Left lobe of liver (tissue), 2 donors: ENCODE measurements at regions not wholly inside any gene's neighbourhood (a gene's known extent, or its start where the extent isn't known, plus 50 kb on each side); places are given as distances from the start of the nearest gene placed in this dataset.

Experiments used
- ATAC-seq: fragments of 200-7000 bp; cut with Tn5 transposase; one replicate; pipeline ENCODE4 v1.9.1; 2020; ENCODE audit warnings: mild to moderate bottlenecking, moderate library complexity
- DNase-seq: peaks from one replicate; pipeline ENCODE4 v3.0.0-alpha.2; 2020; ENCODE audit warnings: low spot score
- donor health status: DM: no; HTN: no; CAD: no; lungs with moderate emphysema.
- donor health status: DM: no; HTN: yes; CAD: no.

DNA sequence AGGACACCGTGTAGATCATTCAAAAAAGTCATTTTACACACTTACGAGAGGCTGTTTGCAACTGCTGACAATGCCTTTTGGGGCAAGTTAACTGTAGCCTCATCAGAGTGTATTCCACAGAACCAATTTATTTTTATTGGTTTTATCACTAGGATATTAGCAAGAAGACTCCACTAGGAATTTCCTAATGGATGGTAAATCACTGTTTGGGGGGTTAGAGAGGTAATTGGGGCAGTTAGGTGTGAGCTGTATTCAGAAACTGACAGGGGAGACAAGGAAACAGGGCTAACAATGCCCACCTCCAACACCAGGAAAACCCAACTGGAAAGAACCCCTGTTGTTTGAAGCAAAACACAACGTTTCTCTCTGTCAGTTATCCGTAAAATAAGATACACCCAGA is 383.0 kb upstream of the SHH start:
- DNase-seq (no peak), ATAC-seq (no peak)

DNA sequence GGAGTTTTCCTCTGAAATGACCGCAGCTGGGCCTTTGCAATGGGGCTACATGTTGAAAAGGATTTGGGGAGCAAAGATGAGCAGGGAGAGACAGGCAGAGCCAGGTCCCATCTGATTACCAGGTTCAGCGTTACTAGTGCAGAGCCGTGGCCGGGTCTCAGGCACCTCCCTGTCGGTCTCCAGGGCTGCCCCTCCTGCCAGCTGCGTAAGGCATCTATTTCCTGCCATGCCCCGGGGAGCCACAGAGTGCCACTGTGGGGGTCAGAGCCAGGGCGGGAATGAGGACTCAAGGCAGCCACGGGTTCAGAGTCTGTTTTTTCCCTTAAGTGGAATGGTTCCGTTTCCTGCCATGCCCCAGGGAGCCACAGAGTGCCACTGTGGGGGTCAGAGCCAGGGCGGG is 382.6 kb upstream of the SHH start:
- DNase-seq (no peak), ATAC-seq (no peak)

DNA sequence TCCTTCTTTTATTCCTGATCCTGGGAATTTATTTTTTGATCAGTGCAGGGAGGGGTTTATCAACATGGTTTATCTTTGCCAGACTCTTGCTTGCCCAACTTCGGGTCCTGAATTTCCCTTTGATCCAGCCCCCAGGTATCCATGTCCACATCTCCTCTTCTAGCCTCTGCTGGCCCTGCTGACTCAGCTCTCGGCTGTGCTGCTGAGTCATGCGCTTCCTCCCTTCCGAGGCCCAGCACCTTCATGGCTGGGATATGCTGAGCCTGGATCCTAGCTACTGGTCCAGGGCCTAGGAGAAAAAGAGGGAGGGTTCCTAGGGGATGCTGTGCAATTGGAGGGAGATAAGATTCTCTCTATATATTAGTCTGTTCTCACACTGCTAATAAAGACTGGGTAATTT is 380.7 kb upstream of the SHH start:
- DNase-seq: no peak
- no peak for ATAC-seq

DNA sequence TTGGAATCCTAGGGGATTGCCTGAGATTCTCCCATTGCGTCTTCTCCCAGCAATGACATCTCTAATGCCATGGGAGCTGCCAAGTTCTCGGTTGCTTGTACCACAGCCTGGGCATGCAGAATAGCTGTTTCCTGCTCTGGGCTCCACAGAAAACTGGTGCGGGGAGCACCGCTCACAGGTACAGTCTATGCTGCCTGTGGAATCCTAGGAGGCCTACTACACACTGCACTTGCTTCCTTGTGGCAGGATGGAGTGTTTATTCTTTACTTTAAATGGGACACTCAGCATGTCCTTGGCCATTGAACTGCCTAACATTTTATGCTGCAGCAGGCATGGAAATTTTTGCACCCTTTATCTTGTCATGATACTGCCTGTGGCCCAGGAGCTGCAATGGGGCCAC is 378.8 kb upstream of the SHH start:
- DNase-seq (no peak), ATAC-seq (no peak)

DNA sequence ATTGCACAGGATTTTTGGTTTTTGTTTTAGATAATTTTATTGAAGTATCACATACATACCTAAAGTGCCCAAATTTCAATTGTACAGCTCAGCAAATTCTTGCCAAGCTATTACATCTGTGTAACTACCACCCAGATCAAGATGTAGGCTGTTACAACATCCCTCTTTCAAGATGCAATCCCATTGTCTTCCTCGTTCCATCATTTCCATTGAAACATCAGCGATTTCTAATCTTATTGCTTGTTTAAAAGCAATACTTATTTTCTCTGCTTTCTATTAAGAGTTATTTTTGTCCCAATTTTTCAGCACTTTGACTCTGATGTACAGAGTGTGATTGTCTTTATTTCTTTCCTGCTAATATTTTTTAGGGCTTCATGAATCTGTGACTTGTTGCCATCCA is 372.8 kb upstream of the SHH start:
- ATAC-seq (no peak), DNase-seq (no peak)

DNA sequence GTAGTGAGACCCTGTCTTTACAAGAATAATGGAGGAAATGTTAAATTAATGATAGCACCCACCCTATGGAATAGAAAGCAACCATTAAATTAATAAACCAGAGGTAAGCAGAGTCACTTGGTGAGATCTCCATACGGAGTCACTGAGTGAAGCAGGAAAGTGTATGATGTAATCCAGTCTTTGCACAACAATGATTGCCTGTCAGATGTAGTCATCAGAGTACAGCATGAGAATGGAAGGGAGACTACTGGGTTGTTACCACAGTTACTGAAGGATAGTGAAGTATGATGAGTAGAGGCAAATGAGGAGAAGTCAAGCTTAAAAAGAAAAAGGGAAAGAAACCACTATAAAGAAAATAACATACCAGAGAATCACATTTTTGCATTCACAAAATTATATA is 371.9 kb upstream of the SHH start:
- ATAC-seq: no peak
- no peak for DNase-seq

DNA sequence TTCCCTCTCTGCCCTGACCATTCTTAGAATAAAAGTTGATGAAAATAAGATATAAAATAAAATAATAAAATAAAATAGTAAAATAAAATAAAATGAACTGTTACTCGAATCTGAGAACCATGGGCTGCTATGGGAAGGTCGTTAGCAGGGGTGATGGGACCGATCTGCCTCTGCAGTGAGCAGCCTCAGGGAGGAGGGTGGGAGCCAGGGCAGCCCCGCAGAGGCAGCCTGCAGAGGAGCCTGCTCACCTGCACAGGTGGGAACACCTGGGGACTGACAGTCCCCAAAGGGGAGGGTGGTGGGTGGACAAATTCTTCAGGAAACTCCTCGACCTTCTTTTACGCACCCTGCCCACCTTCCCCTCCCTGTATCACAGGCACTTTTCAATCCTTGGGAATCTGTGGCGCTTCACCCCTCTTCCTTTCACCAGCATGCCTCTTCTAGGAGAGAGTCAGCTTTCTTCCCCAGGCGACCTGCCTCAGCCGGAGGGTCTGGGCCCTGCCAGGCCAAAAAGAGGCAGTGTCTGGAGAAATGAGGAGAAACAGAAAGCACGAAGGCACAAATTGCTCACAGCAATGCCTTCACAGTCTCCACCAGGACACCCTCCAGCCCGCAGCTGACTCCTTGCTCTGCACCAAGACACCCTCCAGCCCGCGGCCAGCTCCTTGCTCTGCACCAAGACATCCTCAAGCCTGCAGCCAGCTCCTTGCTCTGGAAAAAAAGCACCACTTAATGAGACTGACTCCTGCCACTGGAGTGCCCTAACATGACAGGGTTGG is 368.4 kb upstream of the SHH start:
- ATAC-seq (no peak), DNase-seq (peak; percentile 18)

DNA sequence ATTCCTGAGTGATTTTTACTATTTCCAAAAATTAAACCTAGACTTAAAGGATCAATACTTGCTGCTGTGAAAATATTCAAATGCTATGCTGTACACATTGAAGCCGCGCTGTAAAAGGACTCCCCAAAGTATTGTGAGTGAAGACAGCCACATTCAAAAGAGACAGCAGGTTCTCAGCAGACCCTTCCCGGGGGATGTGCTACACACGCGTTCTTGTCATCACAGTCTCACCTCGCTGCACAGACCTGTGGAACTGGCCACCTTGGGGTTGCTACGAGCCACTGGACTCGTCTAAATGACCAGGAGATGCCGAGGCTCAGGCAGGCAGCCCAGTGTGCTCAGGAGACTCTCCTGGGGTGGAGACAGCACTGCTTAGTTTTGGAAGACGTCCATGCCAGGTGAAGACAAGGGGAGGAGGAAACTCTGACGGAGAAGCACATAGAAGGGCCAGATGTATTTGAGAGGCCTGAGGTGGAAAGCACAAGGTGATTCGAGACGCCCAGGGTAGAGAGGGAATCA is 367.7 kb upstream of the SHH start:
- no peak for DNase-seq
- no peak for ATAC-seq

DNA sequence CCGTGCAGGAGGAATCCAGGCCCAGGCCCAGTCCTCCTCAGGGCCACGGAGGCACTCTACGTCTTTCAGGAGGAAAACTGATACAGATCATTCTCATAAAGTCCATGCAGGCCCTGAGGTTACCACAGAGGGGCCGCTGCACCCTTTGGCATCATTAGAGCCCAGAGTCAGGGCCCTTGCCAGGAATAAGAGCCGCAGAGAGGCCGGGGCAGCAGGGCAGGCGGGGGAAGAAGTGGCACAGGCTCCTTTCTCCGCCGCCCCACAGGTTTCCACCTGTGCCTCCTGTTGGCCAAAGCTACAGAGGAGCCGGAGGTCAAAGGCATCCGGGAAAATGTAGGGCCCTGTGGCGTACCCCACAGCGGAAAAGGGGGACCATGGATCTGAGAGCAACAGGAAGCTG is 366.6 kb upstream of the SHH start:
- DNase-seq: peak; percentile 38
- no peak for ATAC-seq

DNA sequence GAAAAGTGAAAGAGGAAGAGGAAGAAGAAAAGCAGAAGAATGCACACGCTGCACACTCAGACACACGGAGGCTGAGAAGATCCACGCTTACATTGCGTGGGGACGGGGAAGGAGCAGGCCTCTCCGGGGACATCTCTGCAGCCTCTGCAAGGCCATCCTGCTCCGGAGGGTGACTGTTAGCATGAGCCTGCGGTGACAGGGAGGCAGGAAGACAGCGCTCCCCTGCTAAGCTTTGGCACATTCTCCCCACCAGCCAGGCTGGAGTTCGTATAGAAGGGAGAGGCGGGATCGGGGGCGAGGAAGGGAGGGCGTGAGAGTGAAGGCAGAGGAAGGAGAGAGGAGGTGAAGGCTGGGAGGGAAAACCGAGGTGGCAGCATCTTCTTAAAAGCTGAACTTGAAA is 366.0 kb upstream of the SHH start:
- peak; percentile 22 for DNase-seq
- no peak for ATAC-seq

DNA sequence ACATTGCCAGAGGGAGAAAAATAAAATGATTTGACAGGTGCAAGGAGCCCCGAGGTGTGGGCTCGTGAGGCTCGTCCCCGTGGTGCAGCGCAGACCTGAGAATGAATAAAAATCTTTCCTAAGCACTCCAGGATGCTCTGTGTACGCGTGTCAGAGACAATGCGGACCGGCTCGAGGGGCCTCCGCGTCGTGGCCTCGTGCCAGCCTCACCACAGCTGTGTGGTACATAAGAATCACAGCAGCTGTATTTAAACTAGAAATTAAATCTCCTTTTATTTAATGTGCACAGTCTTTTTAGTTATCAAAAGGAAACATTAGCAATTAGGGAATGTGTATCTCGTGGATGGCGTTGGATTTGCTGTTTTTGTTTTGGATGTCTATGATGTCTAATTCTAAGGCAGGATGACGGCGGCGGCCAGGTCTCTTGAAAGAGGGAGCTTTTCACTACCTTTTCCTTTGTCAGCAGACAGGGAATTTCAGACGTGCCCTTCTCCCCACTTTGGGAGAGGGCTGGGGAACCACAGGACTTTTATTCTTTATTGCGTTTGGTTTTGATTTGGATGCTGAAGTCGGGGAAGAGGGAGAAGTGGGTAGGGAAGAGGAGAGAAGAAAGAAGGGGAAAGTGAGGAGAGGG is 365.3 kb upstream of the SHH start:
- DNase-seq: peak; percentile 19

DNA sequence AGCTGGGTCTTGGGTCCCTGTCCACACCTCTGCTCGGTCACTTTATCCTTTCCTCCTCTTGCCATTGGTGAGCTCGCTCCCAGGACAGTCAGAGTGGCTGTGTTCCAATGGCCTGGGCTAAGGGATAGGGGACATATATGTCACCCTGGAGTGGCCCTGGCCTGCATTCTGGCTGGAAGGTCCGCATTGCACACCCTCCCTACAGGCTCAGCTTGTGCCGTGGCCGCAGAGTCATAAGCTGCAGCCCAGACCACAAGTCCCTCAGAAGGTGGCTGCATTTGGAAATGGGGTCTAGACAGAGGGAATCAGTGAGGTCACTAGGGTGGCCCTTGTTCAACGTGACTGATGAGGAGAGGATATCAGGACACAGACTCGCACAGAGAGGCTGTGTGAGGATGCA is 363.8 kb upstream of the SHH start:
- ATAC-seq: no peak
- peak; percentile 22 for DNase-seq

More for the DNA sequence above, 365.3 kb upstream of the SHH start:
- ATAC-seq: no peak

DNA sequence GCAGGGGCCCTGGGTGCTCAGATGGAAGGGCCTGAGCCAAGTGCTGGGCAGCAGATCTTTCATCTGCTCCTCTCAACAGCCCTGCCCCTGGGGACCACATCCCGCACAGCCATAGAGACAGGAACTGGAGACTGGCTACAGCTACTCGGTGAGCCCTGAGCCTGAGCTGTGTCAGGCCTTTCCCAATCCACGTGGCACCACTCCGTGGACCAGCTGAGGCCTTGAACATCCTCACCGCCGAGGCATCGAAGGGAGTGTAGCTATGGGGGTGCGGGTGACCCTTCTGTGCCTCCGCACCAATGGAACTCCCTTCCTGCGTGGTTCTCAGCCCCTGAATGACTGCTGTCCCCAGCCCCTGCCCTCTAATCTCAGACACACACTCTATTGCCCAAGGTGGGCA is 362.7 kb upstream of the SHH start:
- ATAC-seq (no peak), DNase-seq (peak; percentile 32)

DNA sequence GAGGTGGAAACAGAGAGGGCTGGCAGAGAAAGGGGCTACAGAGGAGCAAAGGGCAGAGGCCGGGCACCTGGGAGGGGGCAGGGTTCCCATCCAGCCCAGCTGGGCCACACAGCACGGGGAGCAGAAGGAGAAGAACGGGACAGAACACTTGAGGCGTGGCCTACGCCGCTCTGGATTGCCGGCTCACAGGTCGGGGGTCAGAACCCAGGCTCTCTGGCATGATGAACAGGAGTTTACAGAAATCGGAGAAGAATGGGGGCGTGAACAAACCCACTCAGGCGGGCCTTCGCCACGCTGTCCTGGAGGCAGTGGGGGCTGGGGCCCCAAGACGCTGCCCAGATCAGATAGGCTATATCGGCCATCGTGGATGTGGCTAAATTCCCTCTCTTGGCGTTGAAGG is 362.2 kb upstream of the SHH start:
- no peak for ATAC-seq
- peak; percentile 11 for DNase-seq

DNA sequence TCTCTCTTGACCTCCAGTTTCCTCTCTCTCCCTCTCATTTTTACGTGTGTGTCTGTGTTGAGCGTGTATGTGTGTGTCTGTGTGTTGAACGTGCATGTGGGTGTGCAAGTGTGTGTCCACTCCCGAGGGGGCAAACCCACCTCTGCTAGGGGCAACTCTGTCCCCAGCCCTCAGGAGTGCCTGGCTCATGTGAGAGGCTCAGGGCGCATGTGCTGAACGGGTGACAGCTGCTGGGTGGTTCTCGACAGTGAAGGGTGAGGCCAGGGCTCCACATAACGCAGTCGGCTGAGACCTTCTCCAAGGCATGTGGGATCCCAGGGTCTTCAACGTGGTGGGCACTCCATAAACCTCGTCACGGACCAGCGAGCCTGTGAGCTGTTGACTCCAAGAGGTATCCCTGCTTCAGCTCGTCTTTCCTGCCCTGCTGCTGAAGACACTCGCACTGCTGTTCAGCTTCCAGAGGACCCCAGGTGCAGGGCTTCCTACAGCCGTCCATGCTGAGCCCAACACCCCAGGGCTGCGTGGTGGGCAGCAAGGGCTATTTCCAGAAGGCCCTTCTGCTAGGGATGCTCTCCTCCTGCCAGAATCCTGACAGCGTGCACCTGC is 361.6 kb upstream of the SHH start:
- DNase-seq (peak; percentile 38), ATAC-seq (no peak)

DNA sequence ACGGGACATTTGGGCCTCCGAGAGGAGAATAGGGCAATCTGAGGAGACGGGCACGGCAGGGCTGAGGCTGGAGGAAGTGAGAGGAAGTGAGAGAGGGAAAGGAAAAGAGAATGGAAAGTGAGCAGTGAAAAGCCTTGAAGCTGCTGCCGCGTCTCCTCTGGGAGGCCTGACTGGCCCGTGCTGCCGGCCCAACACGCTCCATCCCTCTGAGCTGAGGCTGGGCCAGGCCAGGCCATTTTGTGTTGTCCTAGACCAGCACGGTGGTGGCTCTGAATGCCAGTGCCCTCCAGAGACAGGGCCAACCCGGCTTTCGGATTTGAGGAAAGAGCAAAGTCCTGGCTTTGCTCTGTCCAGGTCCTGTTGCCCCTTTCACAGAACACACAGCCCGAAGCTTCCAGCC is 361.1 kb upstream of the SHH start:
- DNase-seq (peak; percentile 12), ATAC-seq (no peak)

DNA sequence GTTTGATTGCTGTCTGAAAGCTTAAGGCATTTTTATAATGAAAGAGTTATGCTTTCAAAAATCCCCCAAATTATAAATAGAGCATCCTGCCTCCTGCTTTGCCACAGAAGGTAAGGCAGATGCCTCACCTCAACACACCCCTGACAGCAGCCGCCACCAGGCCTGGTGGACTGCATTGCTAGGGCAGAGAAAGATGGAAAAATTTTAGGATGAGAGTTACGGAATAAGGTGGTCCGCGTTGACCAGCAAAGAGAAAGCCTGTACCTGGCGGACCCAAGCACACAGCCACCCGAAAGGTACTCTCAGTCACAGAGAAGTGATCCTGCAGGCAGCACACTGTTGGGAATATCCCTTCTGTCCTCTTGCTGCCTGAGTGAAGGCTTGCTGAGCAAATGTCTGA is 360.4 kb upstream of the SHH start:
- no peak for DNase-seq
- no peak for ATAC-seq

DNA sequence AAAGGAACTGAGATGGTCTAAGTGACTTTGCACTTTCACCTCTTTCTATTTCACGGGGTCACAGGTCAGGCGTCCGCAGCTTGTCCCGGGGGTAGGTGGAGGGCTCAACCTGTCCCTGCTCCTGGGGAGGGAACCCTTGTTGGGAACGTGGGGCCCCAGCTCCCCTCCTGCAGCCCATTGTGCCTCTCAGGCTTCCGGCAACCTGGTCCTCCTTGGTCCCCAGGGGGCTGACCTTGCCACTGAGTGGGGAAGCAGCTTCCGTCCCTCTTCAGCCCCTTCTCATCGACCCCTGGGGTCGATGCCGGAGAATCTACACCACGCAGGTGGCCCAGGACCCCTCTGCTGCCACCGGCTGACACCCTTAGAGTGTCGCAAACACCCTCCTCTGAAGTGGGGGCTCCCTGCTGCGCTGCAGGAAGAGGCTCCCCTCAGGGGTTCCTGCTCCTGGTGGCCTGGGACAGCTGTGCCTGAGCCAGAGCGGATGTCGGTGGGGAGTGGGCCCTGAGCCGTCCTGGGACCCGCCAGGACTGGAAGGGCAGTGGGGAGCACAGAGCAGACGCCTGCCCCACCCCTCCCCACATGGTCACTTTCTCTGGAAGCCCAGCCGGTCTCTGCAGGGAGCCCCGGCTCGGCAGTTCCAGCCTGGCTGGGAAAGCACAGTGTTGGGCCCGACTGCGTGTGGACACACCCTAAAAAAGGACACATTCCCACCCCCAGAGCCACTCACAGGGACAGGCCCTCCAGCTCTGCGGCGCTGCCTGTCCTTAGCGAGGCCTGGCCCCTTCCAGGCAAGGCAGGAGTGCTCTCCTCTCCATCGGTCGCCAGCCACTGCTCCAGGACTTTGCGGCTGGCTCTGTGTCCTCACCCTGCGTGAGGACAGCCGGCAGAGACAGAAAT is 357.5 kb upstream of the SHH start:
- ATAC-seq (no peak), DNase-seq (peak; percentile 35)

DNA sequence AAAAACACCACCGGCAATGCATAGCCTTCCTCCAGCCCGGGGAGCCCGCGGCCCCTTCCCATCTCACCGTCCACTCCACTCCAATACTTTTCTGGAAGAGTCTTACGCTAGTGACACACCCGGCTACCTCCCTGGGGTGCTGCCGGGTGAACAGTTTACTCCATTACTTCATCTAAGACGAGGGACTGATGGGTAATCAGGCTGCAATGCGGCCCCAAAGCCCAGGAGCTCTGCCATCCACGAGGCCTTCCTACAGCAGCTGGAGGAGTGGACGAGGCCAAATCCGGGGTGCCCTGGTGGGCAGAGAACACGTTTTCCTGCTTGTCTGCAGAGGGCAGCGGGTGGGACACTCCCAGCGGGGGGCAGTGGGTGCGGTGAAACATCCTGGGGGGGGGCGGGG is 356.2 kb upstream of the SHH start:
- DNase-seq: peak; percentile 35
- ATAC-seq: no peak

DNA sequence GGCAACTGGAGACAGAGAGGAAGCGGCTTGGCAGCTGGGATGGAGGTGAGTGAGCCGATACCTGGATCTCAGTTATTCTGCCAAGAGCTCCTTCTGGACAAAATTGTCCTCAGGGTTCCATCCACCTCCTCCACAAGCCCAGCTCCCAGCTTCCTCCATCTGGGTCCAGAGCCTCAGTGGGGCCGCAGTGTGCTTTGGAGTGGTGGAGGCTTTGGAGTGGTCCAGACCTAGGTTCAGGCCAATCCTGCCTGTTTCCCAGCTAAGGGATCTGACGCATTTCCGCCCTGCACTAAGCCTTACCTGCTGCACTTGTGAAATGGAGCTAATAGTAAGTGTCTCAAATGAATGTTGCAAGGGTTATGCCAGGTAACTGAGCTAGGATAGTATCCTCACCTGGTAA is 355.7 kb upstream of the SHH start:
- ATAC-seq: no peak
- DNase-seq: peak; percentile 23

DNA sequence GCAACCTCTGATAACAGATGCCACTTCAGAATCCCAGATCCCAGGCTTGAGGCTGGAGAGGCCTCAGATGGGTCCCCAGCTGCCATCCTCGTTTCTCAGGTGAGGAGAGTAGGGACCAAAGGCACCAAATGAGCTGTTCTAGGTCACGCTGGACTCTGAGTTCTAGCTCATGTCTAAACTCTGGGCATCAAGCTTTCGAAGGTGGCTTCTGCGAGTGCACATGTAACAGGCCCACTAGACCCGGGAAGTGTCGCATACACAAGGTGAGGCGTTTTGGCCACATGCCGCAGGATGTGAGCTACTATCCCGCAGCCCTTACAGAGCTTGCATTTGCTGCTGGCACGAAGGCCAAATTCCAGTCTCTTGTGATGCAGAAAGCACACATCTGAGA is 355.1 kb upstream of the SHH start:
- DNase-seq (peak; percentile 11), ATAC-seq (no peak)
